Activated CD4-positive, alpha-beta T cell treated with anti-CD3 and anti-CD28 coated beads for 48 hours (primary cell): ENCODE measurements at regions not wholly inside any gene's neighbourhood (a gene's known extent, or its start where the extent isn't known, plus 50 kb on each side); places are given as distances from the start of the nearest gene placed in this dataset.
A peak's percentile ranks its signal among the peaks of the same experiment; 100 is the strongest.

Experiments used
- DNase-seq: peaks from one replicate; pipeline ENCODE4 v3.0.0-alpha.2; 2020

GRCh38 chr2:9156483-9156882, 50.1 kb upstream of the ASAP2 start:
- no peak for DNase-seq

DNA sequence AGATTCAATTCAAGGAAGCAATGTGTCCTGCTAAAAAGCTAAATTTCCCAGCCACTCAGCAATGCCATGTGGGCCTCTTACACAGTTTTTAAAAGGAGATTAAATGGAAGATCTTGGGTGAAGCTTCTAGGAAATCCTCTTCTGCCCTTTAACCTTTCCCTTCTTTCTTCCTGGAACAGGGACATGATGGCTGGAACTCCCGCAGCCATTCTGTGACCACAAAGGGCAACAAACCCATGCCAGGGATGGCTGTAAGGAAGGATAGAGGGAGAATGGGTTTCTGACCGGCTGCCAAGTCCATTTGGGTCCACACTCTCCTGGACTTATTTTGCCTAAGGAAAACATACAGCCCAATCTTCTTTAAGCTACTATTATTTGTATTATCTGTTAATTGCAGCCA, 52.6 kb upstream of the ASAP2 start:
- no peak for DNase-seq

GRCh38 chr2:9153643-9153980, 53.0 kb upstream of the ASAP2 start:
- DNase-seq, result no peak

- DNase-seq, result no peak
These were observed 53.5 kb upstream of the ASAP2 start for GRCh38 chr2:9152975-9153642.

DNA sequence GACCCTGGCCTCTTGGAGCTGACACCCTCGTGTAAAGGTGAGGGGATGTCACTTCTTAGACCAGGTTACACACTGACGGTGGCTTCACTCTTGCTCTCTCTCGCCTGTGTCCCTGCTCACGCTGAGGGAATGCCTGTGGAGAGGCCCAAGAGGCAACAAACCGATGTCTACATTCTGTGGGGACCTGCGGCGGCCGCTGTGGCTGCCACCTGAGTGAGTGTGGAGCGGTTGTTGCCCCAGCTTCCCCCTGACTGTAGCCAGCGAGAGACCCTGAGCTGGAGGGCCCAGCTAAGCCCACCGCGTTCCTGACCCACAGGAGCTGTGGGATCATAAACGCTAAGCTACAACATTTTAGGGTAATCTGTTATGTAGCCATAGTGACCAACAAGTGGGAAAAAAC, 55.7 kb upstream of the ASAP2 start:
- no peak for DNase-seq

DNA sequence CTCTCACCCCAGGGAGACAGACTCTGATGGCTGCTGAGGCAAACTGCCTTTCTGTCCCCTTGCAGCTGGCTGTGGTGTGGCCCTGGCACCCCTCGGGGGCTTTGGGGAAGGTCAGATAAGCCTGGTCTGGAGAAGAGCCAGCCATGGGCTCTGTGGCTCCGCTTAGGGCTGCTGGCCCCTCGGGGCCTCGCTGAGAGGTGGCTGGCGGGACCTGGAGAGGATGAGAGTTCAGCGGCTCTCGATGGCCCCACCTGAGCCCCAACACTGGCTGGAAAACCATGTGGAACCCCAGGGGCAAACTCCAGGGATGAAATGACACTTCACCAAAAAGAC, 56.1 kb upstream of the ASAP2 start:
- no peak for DNase-seq

DNA sequence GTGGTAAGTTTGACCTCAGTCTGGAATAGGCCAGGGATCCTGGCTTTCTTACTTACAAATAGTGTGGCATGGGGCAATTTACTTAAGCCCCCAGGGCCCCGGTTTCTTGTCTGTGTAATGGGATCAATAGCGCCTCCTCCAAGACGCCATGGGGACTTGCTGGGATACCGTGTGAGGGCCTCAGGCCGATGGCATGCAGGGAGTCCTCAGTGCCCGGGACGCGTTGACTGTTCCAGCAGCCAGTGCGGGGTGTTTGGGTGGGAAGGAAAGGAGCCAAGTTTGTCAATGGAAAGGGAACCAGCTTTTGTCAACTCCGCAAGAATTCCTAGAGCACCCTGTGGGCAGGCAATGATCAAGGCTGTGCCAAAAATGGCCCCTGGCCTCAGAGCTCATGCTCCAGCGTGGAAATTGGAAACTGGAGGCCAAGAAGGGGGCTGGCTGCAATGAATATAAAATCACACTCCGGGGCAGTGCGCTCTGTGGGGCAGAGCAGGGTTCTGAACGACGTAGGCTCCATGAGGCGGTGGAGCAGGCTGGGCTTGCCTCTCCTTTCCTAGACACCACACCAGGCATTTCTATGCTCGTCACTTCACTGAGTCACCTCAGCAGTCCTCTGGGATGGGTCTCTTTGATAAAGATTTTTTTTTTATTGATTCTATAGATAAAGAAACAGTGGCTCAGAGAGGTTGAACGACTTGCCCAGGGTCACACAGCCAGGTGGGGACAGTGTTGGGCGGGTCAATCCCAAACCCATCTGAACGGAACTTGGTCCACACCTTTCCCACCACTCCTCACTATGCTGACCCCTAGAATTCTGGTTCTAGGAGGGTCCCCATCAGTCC, 56.7 kb upstream of the ASAP2 start:
- no peak for DNase-seq

- no peak for DNase-seq
These were observed 57.3 kb upstream of the ASAP2 start for GRCh38 chr2:9149388-9149660.

GRCh38 chr2:9146646-9147045, 60.0 kb upstream of the ASAP2 start:
- DNase-seq, result no peak

- DNase-seq, result no peak
These were observed 60.7 kb upstream of the ASAP2 start for GRCh38 chr2:9145752-9146430.

DNA sequence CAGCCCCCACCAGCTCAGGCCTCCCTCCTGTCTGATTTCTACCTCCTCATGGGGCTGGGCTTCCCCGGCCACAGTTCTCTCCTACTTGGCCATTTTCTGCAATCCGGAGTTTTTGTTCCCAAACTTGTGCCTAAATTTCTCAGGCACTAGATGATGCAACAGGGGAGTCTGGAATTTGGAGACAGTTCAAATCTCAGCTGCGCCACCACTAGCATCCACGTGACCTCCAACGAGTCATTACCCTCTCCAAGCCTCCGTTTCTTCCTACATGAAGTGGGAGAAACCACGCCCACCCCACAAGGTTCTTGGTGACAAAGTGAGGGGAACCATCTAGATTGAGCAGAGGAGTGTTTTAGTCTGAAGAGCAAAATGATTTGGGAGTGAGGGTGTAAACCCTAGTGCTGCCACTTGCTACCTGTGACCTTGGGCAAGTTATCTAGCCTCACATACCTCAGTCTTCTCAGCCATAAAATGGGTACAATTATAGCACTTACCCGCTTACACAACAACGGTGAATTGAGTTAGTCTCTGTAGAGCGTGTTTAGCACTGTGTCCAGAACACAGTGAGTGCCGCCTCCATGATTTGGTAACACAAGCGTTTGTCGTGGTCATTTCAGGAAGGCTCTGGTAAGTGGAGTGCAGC, 61.4 kb upstream of the ASAP2 start:
- DNase-seq, result no peak

- no peak for DNase-seq
These were observed 62.0 kb upstream of the ASAP2 start for GRCh38 chr2:9144617-9145016.

- DNase-seq, result no peak
These were observed 62.6 kb upstream of the ASAP2 start for GRCh38 chr2:9144046-9144445.

- DNase-seq, result no peak
These were observed 63.3 kb upstream of the ASAP2 start for GRCh38 chr2:9143264-9143815.

DNA sequence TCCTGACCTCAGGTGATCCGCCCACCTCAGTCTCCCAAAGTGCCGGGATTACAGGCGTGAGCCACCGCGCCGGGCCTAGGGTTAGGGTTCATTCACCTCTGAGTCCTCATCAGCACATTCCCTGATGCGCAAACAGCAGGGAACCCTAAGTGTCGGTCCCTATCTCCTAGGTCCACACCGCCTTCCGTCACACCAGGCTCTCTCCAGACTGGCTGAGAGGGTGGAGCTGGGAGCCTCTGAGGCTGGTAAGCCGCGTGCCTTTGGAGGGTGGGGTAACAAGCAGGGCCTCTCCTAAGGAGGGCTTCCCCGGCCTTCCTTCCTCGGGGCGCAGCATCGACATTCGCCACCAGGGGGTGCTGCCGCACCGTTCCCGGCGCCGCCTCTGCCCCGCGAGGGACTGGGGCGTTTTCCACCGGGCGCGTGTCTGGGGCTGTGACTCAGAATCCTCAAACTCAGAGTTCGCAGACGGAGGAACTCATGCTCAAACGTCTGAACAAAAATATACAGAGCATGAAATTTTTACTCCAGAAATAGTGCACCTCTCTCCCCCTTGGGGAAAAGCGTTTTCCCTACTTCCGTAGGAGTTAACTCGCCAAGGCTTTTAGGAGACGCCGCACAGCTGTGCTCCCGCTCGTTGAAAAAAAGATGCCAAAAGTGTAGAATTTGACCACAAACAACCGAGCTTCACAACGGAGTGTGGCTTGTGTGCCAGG, 63.9 kb upstream of the ASAP2 start:
- peak; percentile 90 for DNase-seq

- no peak for DNase-seq
These were observed 64.7 kb upstream of the ASAP2 start for GRCh38 chr2:9141706-9142460.

- DNase-seq, result no peak
These were observed 65.4 kb upstream of the ASAP2 start for GRCh38 chr2:9141091-9141667.

DNA sequence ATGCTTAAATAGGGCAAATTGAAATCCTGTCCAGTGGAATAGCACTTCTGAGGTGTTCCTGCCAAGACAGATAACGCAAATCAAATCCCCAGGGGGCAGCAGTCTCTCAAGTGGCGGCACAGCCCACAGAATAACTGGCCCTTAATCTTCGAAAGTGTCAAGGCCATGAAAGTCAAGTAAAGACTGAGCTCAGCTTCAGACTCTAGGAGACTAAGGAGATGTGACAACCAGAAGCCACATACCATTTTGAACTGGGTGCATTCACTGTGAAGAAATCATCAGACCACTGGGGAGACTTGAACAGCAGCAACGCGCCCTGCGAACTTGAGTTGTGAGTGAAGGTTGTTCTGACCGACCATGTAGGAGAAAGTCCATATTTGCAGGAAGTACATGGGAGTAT, 66.0 kb upstream of the ASAP2 start:
- no peak for DNase-seq

GRCh38 chr2:9139491-9140443, 66.8 kb upstream of the ASAP2 start:
- peak; percentile 85 for DNase-seq

GRCh38 chr2:9137379-9138150, 69.0 kb upstream of the ASAP2 start:
- DNase-seq, result no peak
